ENCODE measurements at regions not wholly inside any gene's neighbourhood (a gene's known extent, or its start where the extent isn't known, plus 50 kb on each side); places are given as distances from the start of the nearest gene placed in this dataset.

DNA sequence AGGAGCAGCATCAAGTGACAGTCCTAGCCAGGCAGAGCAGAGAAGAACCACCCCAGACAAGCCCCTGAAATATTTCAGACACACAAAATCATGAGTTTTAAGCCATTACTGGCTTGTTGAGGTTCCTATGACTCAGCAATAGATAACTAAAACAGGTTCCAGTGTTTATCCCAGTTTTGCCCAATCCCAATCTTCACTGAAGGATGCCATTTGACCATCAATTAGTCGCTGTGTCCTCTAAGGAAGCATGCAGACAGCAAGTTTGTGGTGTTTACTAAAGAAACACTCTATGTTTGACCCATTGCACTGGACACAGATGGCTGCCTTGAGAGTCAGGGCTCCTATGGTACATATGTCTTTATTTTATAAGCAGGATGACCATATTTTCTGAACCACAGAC, 186.7 kb downstream of the SYK start:
- TF ChIP-seq, protein P1, sequence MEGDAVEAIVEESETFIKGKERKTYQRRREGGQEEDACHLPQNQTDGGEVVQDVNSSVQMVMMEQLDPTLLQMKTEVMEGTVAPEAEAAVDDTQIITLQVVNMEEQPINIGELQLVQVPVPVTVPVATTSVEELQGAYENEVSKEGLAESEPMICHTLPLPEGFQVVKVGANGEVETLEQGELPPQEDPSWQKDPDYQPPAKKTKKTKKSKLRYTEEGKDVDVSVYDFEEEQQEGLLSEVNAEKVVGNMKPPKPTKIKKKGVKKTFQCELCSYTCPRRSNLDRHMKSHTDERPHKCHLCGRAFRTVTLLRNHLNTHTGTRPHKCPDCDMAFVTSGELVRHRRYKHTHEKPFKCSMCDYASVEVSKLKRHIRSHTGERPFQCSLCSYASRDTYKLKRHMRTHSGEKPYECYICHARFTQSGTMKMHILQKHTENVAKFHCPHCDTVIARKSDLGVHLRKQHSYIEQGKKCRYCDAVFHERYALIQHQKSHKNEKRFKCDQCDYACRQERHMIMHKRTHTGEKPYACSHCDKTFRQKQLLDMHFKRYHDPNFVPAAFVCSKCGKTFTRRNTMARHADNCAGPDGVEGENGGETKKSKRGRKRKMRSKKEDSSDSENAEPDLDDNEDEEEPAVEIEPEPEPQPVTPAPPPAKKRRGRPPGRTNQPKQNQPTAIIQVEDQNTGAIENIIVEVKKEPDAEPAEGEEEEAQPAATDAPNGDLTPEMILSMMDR (IDR thresholded peaks at IDR 0.05; ENCODE audit: insufficient read depth, low read depth, low read length): no peak
- TF ChIP-seq EZH2 (IDR thresholded peaks at IDR 0.05; ENCODE audit: insufficient read depth, low read length): no peak

Data from astrocyte (in vitro differentiated cells and primary cell).